IMR-90 (cell line): ENCODE measurements at regions not wholly inside any gene's neighbourhood (a gene's known extent, or its start where the extent isn't known, plus 50 kb on each side); places are given as distances from the start of the nearest gene placed in this dataset.

Experiments used
- ATAC-seq: fragments of 200-7000 bp; cut with Tn5 transposase; 2 replicates; pipeline ENCODE4 v1.9.1; 2020; ENCODE audit warnings: low read depth, mild to moderate bottlenecking, moderate library complexity
- BruUV-seq: library from RNA; stranded (reverse); fragments of 400-500 nt; replicated peaks from 2 replicates; lab custom pipeline; 2021; lab: Mats Ljungman, UMichigan
- CTCF ChIA-PET: fragments of 300-600 bp; formaldehyde crosslinking; extraction: SDS; loops from one replicate; lab custom pipeline; 2021; ENCODE audit warnings: antibody characterized with exemption; lab: Yijun Ruan, JAX
- POLR2A ChIA-PET: fragments of 300-600 bp; sonication (Branson Sonifier 250); formaldehyde crosslinking; loops from one replicate; lab custom pipeline; 2022; ENCODE audit warnings: antibody characterized with exemption; ENCODE audit not compliant: unreplicated experiment; lab: Charles Lee
- DNase-seq: peaks from one replicate; pipeline ENCODE4 v3.0.0; 2013
- H2AFZ ChIP-seq: replicated peaks from 2 replicates; pipeline ENCODE3; 2013; ENCODE audit warnings: low read length, mild to moderate bottlenecking; ENCODE audit not compliant: poor library complexity
- H2AK5ac ChIP-seq: 2 replicates; pipeline ENCODE4 v1.6.1; 2013; ENCODE audit warnings: low read depth, low read length, inconsistent platforms
- H2AK9ac ChIP-seq: replicated peaks from 2 replicates; pipeline ENCODE3; 2013; ENCODE audit warnings: mild to moderate bottlenecking, low read depth, low read length, moderate library complexity; ENCODE audit not compliant: poor library complexity
- H2BK120ac ChIP-seq: 2 replicates; pipeline ENCODE4 v1.6.1; 2013; ENCODE audit warnings: low read depth, low read length, inconsistent platforms
- H2BK15ac ChIP-seq: 3 replicates; pipeline ENCODE4 v1.6.1; 2013; ENCODE audit warnings: low read depth, low read length, inconsistent platforms
- H2BK20ac ChIP-seq: 2 replicates; pipeline ENCODE4 v1.6.1; 2013; ENCODE audit warnings: low read depth, mild to moderate bottlenecking, inconsistent platforms, low read length, moderate library complexity
- H2BK5ac ChIP-seq: 2 replicates; pipeline ENCODE4 v1.6.1; 2013; ENCODE audit warnings: mild to moderate bottlenecking, low read depth, low read length, inconsistent platforms; ENCODE audit not compliant: poor library complexity, severe bottlenecking
- H3K14ac ChIP-seq: replicated peaks from 2 replicates; pipeline ENCODE4 v1.6.1; 2013; ENCODE audit warnings: low read depth, low read length, inconsistent platforms
- H3K18ac ChIP-seq: 2 replicates; pipeline ENCODE4 v1.6.1; 2013; ENCODE audit warnings: low read depth, low read length, control low read depth
- H3K23ac ChIP-seq: 2 replicates; pipeline ENCODE4 v1.6.1; 2013; ENCODE audit warnings: low read depth, low read length, inconsistent platforms
- H3K27ac ChIP-seq: 2 replicates; pipeline ENCODE4 v1.5.1; 2013; ENCODE audit warnings: mild to moderate bottlenecking, control low read depth, low read length; ENCODE audit not compliant: insufficient read depth
- H3K27me3 ChIP-seq: 2 replicates; pipeline ENCODE4 v1.6.1; 2013; ENCODE audit warnings: low read length; ENCODE audit not compliant: control insufficient read depth, insufficient read depth
- H3K36me3 ChIP-seq: 2 replicates; pipeline ENCODE4 v1.6.1; 2013; ENCODE audit warnings: low read length, mixed read lengths; ENCODE audit not compliant: control insufficient read depth, insufficient read depth
- H3K4ac ChIP-seq: 2 replicates; pipeline ENCODE4 v1.6.1; 2013; ENCODE audit warnings: low read depth, low read length, inconsistent platforms
- H3K4me1 ChIP-seq: 2 replicates; pipeline ENCODE4 v1.6.1; 2013; ENCODE audit warnings: low read length, mixed read lengths; ENCODE audit not compliant: control insufficient read depth, insufficient read depth
- H3K4me2 ChIP-seq: 2 replicates; pipeline ENCODE4 v1.6.1; 2013; ENCODE audit warnings: low read depth, mild to moderate bottlenecking, control low read depth, low read length, moderate library complexity
- H3K4me3 ChIP-seq: 2 replicates; pipeline ENCODE4 v1.5.1; 2013; ENCODE audit warnings: low read depth, mild to moderate bottlenecking, control low read depth, low read length, moderate library complexity; ENCODE audit not compliant: insufficient read depth
- H3K56ac ChIP-seq: 2 replicates; pipeline ENCODE4 v1.6.1; 2013; ENCODE audit warnings: low read length, inconsistent platforms; ENCODE audit not compliant: insufficient read depth; ENCODE audit errors: extremely low read depth
- H3K79me1 ChIP-seq, 2 experiments: 2 replicates each; pipeline ENCODE4 v1.6.1; 2013; ENCODE audit warnings: low read length in 2 of 2, inconsistent platforms in 1 of 2, low read depth in 1 of 2
- H3K9ac ChIP-seq: 2 replicates; pipeline ENCODE4 v1.6.1; 2013; ENCODE audit warnings: low read depth, low read length, control low read depth
- H3K9me1 ChIP-seq: 2 replicates; pipeline ENCODE4 v1.6.1; 2013; ENCODE audit warnings: low read length, inconsistent platforms; ENCODE audit not compliant: insufficient read depth
- H3K9me3 ChIP-seq: 2 replicates; pipeline ENCODE4 v1.6.1; 2013; ENCODE audit warnings: low read length; ENCODE audit not compliant: control insufficient read depth, insufficient read depth
- H4K20me1 ChIP-seq: 2 replicates; pipeline ENCODE4 v1.6.1; 2013; ENCODE audit warnings: low read length, inconsistent platforms; ENCODE audit not compliant: insufficient read depth
- H4K5ac ChIP-seq: 2 replicates; pipeline ENCODE4 v1.6.1; 2013; ENCODE audit warnings: mild to moderate bottlenecking, low read depth, low read length, control low read depth
- H4K8ac ChIP-seq, 2 experiments: 2 replicates each; pipeline ENCODE4 v1.6.1; 2013; ENCODE audit warnings: low read depth in 2 of 2, low read length in 2 of 2, control low read depth in 1 of 2, inconsistent platforms in 1 of 2
- H4K91ac ChIP-seq: 2 replicates; pipeline ENCODE4 v1.6.1; 2013; ENCODE audit warnings: low read depth, low read length, inconsistent platforms; ENCODE audit not compliant: insufficient read depth
- CEBPB ChIP-seq: IDR thresholded peaks from 2 replicates; pipeline ENCODE4 v1.6.1; 2012; ENCODE audit warnings: low read depth, low read length, improper control_type of control experiment
- CHD1 ChIP-seq: IDR thresholded peaks from 2 replicates; pipeline ENCODE4 v1.6.1; 2012; ENCODE audit warnings: low read depth, low read length, improper control_type of control experiment
- FOS ChIP-seq: fragments of 150-350 bp; IDR thresholded peaks from 2 replicates; pipeline ENCODE4 v1.6.1; 2016; ENCODE audit warnings: low read depth, low read length
- MAFK ChIP-seq: IDR thresholded peaks from 2 replicates; pipeline ENCODE4 v1.6.1; 2012; ENCODE audit warnings: low read depth, low read length, improper control_type of control experiment
- MAZ ChIP-seq: IDR thresholded peaks from 2 replicates; pipeline ENCODE4 v1.6.1; 2012; ENCODE audit warnings: low read depth, mild to moderate bottlenecking, low read length, improper control_type of control experiment, moderate library complexity, borderline replicate concordance
- MXI1 ChIP-seq: IDR thresholded peaks from 2 replicates; pipeline ENCODE4 v1.6.1; 2012; ENCODE audit warnings: low read depth, mild to moderate bottlenecking, low read length, moderate library complexity, borderline replicate concordance
- POLR2A ChIP-seq: IDR thresholded peaks from 2 replicates; pipeline ENCODE4 v1.6.1; 2012; ENCODE audit warnings: mild to moderate bottlenecking, low read depth, low read length
- RAD21 ChIP-seq: IDR thresholded peaks from 2 replicates; pipeline ENCODE4 v1.6.1; 2012; ENCODE audit warnings: low read length, improper control_type of control experiment
- RCOR1 ChIP-seq: IDR thresholded peaks from 2 replicates; pipeline ENCODE4 v1.6.1; 2012; ENCODE audit warnings: mild to moderate bottlenecking, low read length, improper control_type of control experiment; ENCODE audit not compliant: insufficient replicate concordance
- RFX5 ChIP-seq: IDR thresholded peaks from 2 replicates; pipeline ENCODE4 v1.8.0; 2012; ENCODE audit warnings: low read depth, mild to moderate bottlenecking, low read length, moderate library complexity
- SMC3 ChIP-seq: fragments of 150-350 bp; IDR thresholded peaks from 2 replicates; pipeline ENCODE4 v1.6.1; 2016; ENCODE audit warnings: low read depth, mild to moderate bottlenecking, antibody characterized with exemption, low read length, moderate library complexity
- WGBS, 2 experiments: methylation state at CpG; one replicate each; pipeline versions ENCODE4 v1.1.5 to v1.1.7; 2013; ENCODE audit warnings: missing lambda C conversion rate in 2 of 2; ENCODE audit not compliant: insufficient read length in 1 of 2; ENCODE audit errors: extremely low coverage in 2 of 2; 5-methylcytosine and 5-hydroxymethylcytosine counted together
- dilution Hi-C: fragments of 300-500 bp; cut with HindIII; formaldehyde crosslinking; loops from one replicate; pipeline ENCODE4 v1.14.3; 2018; ENCODE audit warnings: low sequenced_read_pairs; ENCODE audit not compliant: unreplicated experiment
- in situ Hi-C: fragments of 300-500 bp; cut with MboI; formaldehyde crosslinking; loops from 3 replicates; pipeline ENCODE4 v1.14.3; 2019; ENCODE audit warnings: low sequenced_read_pairs, inconsistent platforms, mixed read lengths
- intact Hi-C: fragments of 100-400 bp; cut with micrococcal nuclease; formaldehyde crosslinking; loops from 2 replicates; pipeline ENCODE4 v1.10.0; 2022
- TF ChIP-seq, protein P1 (sequence below): fragments of 150-350 bp; IDR thresholded peaks from 2 replicates; pipeline ENCODE4 v1.6.1; 2017; ENCODE audit warnings: mild to moderate bottlenecking, antibody characterized with exemption, low read length, low read depth
- TF ChIP-seq, protein P2 (sequence below): fragments of 150-350 bp; IDR thresholded peaks from 2 replicates; pipeline ENCODE4 v1.6.1; 2016; ENCODE audit warnings: low read depth, mild to moderate bottlenecking, low read length, moderate library complexity, borderline replicate concordance
- TF ChIP-seq, protein P3 (sequence below): conservative IDR thresholded peaks from 2 replicates; pipeline ENCODE4 v1.5.1; 2012; ENCODE audit warnings: mild to moderate bottlenecking, low read depth, low read length, improper control_type of control experiment

DNA sequence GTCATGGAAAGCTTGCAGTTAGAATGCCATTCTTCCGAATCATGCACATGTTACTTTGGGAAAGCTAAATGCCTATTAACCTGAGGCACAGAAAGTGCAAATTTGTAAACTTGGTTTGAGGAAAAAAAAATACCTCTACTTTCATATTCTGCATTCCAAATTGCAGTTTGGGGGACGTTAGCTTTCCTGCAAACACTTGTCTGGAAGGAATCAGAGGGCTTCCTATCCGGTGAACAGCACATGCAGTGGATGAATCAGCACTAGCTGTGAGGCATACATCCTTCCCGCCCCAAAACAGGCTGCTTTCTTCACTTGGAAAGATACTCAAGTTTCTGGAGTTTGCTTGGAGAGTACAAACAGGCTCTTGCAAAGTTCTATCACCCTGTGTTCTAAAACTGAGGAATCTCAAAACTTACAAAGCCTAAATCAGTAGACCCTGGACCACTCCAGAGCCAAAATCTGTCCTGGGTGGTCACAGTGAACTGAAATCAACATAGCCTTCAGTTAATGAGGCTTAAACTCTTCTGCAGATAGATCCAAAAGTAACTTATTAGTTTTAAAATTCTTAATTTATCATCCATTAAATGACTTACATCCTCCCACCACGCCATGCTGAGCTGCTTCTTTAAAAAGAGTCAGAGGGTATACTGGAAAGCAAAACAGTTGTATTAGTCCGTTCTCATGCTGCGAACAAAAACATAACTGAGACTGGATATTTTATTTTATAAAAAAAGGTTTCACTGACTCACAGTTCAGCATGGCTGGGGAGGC, 802.3 kb upstream of the ARGLU1 start:
- H3K23ac ChIP-seq = peak overlapping the region; percentile 87
- dilution Hi-C loops (no loop called here), in situ Hi-C loops (loop anchor here (5.0 to 25.0 kb wide), 3 partner anchors 285 to 792 kb away; a partner anchor contains a TSS), intact Hi-C loops (loop anchor here (2.0 to 5.0 kb wide), 2 partner anchors 111 to 372 kb away; no protein-coding TSS in a partner anchor)
- no peaks in the 10 kb centered on the region for H3K9me3 ChIP-seq
- peak overlapping the region; percentile 91 for H2BK120ac ChIP-seq
- no CpG with 5 or more reads among the region's 7 CpGs for WGBS, 2 experiments
- ATAC-seq = peak; percentile 71
- H4K5ac ChIP-seq = peak overlapping the region; percentile 62; the same call in 1 of the 2 replicates
- H3K9me1 ChIP-seq = peaks cover 21% of the 10 kb centered on the region
- peak overlapping the region; percentile 97 for H3K27ac ChIP-seq
- H4K8ac ChIP-seq = peak overlapping the region; percentile 65 to 94
- H3K4me1 ChIP-seq = peaks cover 16% of the 10 kb centered on the region
- no peak overlapping the region for H2AK9ac ChIP-seq
- H2BK15ac ChIP-seq = peak overlapping the region; percentile 90
- H3K79me1 ChIP-seq = peaks cover 26 to 47% of the 10 kb centered on the region in 2 experiments; a peak in 3 of 4 replicates
- no peak overlapping the region; the same call in 1 of the 2 replicates for H3K4me3 ChIP-seq
- no TSS peak for BruUV-seq
- H3K56ac ChIP-seq = peak overlapping the region; percentile 95
- H3K4me2 ChIP-seq = peak overlapping the region; percentile 74
- H4K20me1 ChIP-seq = no peaks in the 10 kb centered on the region
- peak overlapping the region; percentile 96 for H2BK5ac ChIP-seq
- ChIA-PET POLR2A (interaction anchor here (0.6 kb wide), 2 partner anchors 112 to 496 kb away, joined by 3 to 4 read pairs; no protein-coding TSS in a partner anchor), CTCF (interaction anchor here (0.6 kb wide), 1 partner anchor 1227 kb away, joined by 3 read pairs; no protein-coding TSS in a partner anchor)
- H3K27me3 ChIP-seq = no peaks in the 10 kb centered on the region
- peak overlapping the region; percentile 91 for H3K4ac ChIP-seq
- H4K91ac ChIP-seq = peak overlapping the region; percentile 84
- no peak overlapping the region for H2AFZ ChIP-seq
- H3K9ac ChIP-seq = peak overlapping the region; percentile 69; the same call in 1 of the 2 replicates
- peak overlapping the region; percentile 94 for H3K14ac ChIP-seq
- no peaks in the 10 kb centered on the region for H3K36me3 ChIP-seq
- H2BK20ac ChIP-seq = peak overlapping the region; percentile 92
- H2AK5ac ChIP-seq = peak overlapping the region; percentile 56
- DNase-seq = peak; percentile 90
- peak overlapping the region; percentile 94 for H3K18ac ChIP-seq
- TF ChIP-seq CEBPB (no peak), MAFK (no peak), POLR2A (no peak), RAD21 (peak; percentile 7; the same call in 1 of the 2 replicates), MXI1 (no peak), CHD1 (no peak), MAZ (no peak), SMC3 (no peak), FOS (0 out of 2 replicates have a peak, but pooled peaks have one; percentile 41), RFX5 (no peak), RCOR1 (no peak)
- TF ChIP-seq, protein P1, sequence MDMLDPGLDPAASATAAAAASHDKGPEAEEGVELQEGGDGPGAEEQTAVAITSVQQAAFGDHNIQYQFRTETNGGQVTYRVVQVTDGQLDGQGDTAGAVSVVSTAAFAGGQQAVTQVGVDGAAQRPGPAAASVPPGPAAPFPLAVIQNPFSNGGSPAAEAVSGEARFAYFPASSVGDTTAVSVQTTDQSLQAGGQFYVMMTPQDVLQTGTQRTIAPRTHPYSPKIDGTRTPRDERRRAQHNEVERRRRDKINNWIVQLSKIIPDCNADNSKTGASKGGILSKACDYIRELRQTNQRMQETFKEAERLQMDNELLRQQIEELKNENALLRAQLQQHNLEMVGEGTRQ = no peak
- TF ChIP-seq, protein P2, sequence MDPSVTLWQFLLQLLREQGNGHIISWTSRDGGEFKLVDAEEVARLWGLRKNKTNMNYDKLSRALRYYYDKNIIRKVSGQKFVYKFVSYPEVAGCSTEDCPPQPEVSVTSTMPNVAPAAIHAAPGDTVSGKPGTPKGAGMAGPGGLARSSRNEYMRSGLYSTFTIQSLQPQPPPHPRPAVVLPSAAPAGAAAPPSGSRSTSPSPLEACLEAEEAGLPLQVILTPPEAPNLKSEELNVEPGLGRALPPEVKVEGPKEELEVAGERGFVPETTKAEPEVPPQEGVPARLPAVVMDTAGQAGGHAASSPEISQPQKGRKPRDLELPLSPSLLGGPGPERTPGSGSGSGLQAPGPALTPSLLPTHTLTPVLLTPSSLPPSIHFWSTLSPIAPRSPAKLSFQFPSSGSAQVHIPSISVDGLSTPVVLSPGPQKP = no peak
- TF ChIP-seq, protein P3, sequence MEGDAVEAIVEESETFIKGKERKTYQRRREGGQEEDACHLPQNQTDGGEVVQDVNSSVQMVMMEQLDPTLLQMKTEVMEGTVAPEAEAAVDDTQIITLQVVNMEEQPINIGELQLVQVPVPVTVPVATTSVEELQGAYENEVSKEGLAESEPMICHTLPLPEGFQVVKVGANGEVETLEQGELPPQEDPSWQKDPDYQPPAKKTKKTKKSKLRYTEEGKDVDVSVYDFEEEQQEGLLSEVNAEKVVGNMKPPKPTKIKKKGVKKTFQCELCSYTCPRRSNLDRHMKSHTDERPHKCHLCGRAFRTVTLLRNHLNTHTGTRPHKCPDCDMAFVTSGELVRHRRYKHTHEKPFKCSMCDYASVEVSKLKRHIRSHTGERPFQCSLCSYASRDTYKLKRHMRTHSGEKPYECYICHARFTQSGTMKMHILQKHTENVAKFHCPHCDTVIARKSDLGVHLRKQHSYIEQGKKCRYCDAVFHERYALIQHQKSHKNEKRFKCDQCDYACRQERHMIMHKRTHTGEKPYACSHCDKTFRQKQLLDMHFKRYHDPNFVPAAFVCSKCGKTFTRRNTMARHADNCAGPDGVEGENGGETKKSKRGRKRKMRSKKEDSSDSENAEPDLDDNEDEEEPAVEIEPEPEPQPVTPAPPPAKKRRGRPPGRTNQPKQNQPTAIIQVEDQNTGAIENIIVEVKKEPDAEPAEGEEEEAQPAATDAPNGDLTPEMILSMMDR = no peak
